PC-3 (cell line): ENCODE measurements at regions not wholly inside any gene's neighbourhood (a gene's known extent, or its start where the extent isn't known, plus 50 kb on each side); places are given as distances from the start of the nearest gene placed in this dataset.
A peak's percentile ranks its signal among the peaks of the same experiment; 100 is the strongest.

ENCODE experiments used
- ATAC-seq: fragments of 200-7000 bp; cut with Tn5 transposase; 2 replicates; pipeline ENCODE4 v1.9.1; 2020; ENCODE audit warnings: mild to moderate bottlenecking, moderate library complexity
- BruUV-seq: library from RNA; stranded (reverse); fragments of 400-500 nt; replicated peaks from 2 replicates; lab custom pipeline; 2021; lab: Mats Ljungman, UMichigan
- CTCF ChIA-PET: fragments of 300-600 bp; sonication (Branson Sonifier 250); formaldehyde crosslinking; loops from one replicate; lab custom pipeline; 2022; ENCODE audit warnings: antibody characterized with exemption; lab: Charles Lee
- POLR2A ChIA-PET: fragments of 300-600 bp; sonication (Branson Sonifier 250); formaldehyde crosslinking; loops from one replicate; lab custom pipeline; 2022; ENCODE audit warnings: antibody characterized with exemption; ENCODE audit not compliant: unreplicated experiment; lab: Charles Lee
- DNase-seq: peaks from one replicate; pipeline ENCODE4 v3.0.0-alpha.2; 2015
- H2AFZ ChIP-seq: fragments of 300-600 bp; sonication (generic); 2 replicates; pipeline ENCODE4 v1.6.0; 2016; ENCODE audit warnings: antibody characterized with exemption, low read length
- H3F3A ChIP-seq: fragments of 300-600 bp; sonication (generic); one replicate; pipeline ENCODE4 v1.6.0; 2017; ENCODE audit warnings: antibody characterized with exemption, low read length, control low read depth, mild to moderate bottlenecking; ENCODE audit not compliant: unreplicated experiment
- H3K27ac ChIP-seq: fragments of 300-600 bp; sonication (generic); 2 replicates; pipeline ENCODE4 v1.5.1; 2016; ENCODE audit warnings: mild to moderate bottlenecking, low read length
- H3K27me3 ChIP-seq: fragments of 300-600 bp; sonication (generic); 2 replicates; pipeline ENCODE4 v1.6.1; 2016; ENCODE audit warnings: low read length, mixed read lengths
- H3K36me3 ChIP-seq: fragments of 300-600 bp; sonication (generic); 2 replicates; pipeline ENCODE4 v1.6.1; 2016; ENCODE audit warnings: low read depth, mixed run types, low read length, mixed read lengths
- H3K4me1 ChIP-seq: fragments of 300-600 bp; sonication (generic); 2 replicates; pipeline ENCODE4 v1.5.1; 2016; ENCODE audit warnings: low read length; ENCODE audit not compliant: insufficient read depth
- H3K4me2 ChIP-seq: fragments of 300-600 bp; sonication (generic); 2 replicates; pipeline ENCODE4 v1.6.0; 2016; ENCODE audit warnings: low read length
- H3K4me3 ChIP-seq: fragments of 300-600 bp; sonication (generic); 2 replicates; pipeline ENCODE4 v1.5.1; 2016; ENCODE audit warnings: mild to moderate bottlenecking, low read length, mixed read lengths
- H3K79me2 ChIP-seq: fragments of 300-600 bp; sonication (generic); 2 replicates; pipeline ENCODE4 v1.6.1; 2017; ENCODE audit warnings: low read length, mixed read lengths
- H3K9ac ChIP-seq: fragments of 300-600 bp; sonication (generic); 2 replicates; pipeline ENCODE4 v1.6.0; 2016; ENCODE audit warnings: mild to moderate bottlenecking, low read length
- H3K9me2 ChIP-seq: fragments of 300-600 bp; sonication (generic); replicated peaks from 2 replicates; pipeline ENCODE4 v1.6.1; 2016; ENCODE audit warnings: mixed run types, low read length, mixed read lengths
- H3K9me3 ChIP-seq: fragments of 300-600 bp; sonication (generic); 2 replicates; pipeline ENCODE4 v1.6.1; 2016; ENCODE audit warnings: low read length, mixed read lengths
- H4K20me1 ChIP-seq: fragments of 300-600 bp; sonication (generic); 2 replicates; pipeline ENCODE4 v1.6.1; 2016; ENCODE audit warnings: low read length, mixed read lengths
- CTCF ChIP-seq: fragments of 300-600 bp; sonication (generic); conservative IDR thresholded peaks from 2 replicates; pipeline ENCODE4 v1.5.1; 2017; ENCODE audit warnings: antibody characterized with exemption, low read depth, mild to moderate bottlenecking, low read length
- EZH2 ChIP-seq: fragments of 300-600 bp; sonication (generic); IDR thresholded peaks from one replicate; pipeline ENCODE4 v1.6.1; 2017; ENCODE audit warnings: antibody characterized with exemption, mild to moderate bottlenecking, low read length; ENCODE audit not compliant: unreplicated experiment
- EZH2phosphoT487 ChIP-seq: fragments of 300-600 bp; sonication (generic); IDR thresholded peaks from 2 replicates; pipeline ENCODE4 v1.6.1; 2018; ENCODE audit warnings: mild to moderate bottlenecking, antibody characterized with exemption, low read length, borderline replicate concordance
- intact Hi-C: fragments of 100-400 bp; cut with micrococcal nuclease; formaldehyde crosslinking; loops from 2 replicates; pipeline ENCODE4 v1.9.0; 2023

DNA sequence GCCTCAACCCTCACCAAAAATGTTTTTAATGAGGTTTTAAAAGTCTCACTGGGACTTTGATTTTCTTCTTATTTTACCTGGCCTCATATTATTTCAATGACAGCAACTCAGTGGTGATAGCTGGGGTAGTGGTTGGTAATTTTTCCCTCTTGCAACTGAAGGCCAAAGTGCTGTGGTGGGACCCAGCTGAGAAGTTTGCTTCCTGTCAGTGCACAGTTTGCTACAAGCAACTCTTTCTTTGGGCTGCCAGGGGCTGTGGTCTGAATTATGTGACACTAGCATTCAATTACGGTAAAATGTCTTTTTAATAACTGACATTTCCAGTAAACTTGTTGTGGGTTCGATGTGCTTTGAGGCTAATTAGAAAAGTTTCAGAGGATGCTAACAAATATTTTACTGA lies 65.3 kb downstream of the IFNG start:
- no peak for TF ChIP-seq CTCF
- H2AFZ ChIP-seq, result no peak overlapping the region
- H3K4me1 ChIP-seq, result no peaks in the 10 kb centered on the region
- no peak overlapping the region for H3K4me2 ChIP-seq
- no peak overlapping the region for H3K27ac ChIP-seq
- no TSS peak for BruUV-seq
- no peaks in the 10 kb centered on the region for H3K79me2 ChIP-seq
- intact Hi-C loops, result no loop called here
- H3K27me3 ChIP-seq, result no peaks in the 10 kb centered on the region; the same call in 1 of the 2 replicates
- no peak overlapping the region for H3K4me3 ChIP-seq
- ChIA-PET CTCF (no interaction called here), POLR2A (interaction anchor here (0.6 kb wide), 1 partner anchor 16 kb away, joined by 3 read pairs; no protein-coding TSS in a partner anchor)
- no peaks in the 10 kb centered on the region for H3K36me3 ChIP-seq
- no peaks in the 10 kb centered on the region for H4K20me1 ChIP-seq
- no peaks in the 10 kb centered on the region for H3F3A ChIP-seq
- no peak overlapping the region for H3K9ac ChIP-seq
- no peaks in the 10 kb centered on the region; the same call in 1 of the 2 replicates for H3K9me2 ChIP-seq
- peaks cover 8% of the 10 kb centered on the region for H3K9me3 ChIP-seq
- DNase-seq (no peak), ATAC-seq (no peak)

DNA sequence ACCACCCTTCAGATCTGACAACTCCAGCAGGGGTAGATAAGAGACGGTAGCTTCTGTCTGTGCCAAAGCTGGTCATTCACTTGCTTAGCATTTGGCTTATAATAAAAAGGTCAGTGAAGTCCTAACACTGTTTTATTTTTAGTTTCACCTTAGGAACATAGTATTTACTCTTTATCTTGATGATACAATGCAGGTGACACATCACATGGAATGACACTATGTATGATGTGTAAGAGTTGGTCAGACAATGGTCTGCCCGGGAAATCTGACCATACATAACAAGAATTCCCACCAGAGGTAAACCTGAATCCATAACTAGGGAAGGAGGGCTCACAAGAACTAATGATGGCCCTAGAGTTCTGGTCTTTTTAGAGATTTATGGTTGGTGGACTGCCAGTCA lies 66.6 kb downstream of the IFNG start:
- TF ChIP-seq CTCF (no peak), EZH2phosphoT487 (no peak), EZH2 (no peak)
- ATAC-seq (no peak), DNase-seq (peak; percentile 7)
- Histone ChIP-seq H3F3A (no peaks in the 10 kb centered on the region), H4K20me1 (no peaks in the 10 kb centered on the region), H2AFZ (no peak overlapping the region), H3K36me3 (no peaks in the 10 kb centered on the region), H3K4me1 (no peaks in the 10 kb centered on the region), H3K9me2 (no peaks in the 10 kb centered on the region; the same call in 1 of the 2 replicates), H3K27me3 (no peaks in the 10 kb centered on the region; the same call in 1 of the 2 replicates), H3K4me3 (no peak overlapping the region), H3K4me2 (no peak overlapping the region), H3K79me2 (no peaks in the 10 kb centered on the region), H3K9me3 (peaks cover 12% of the 10 kb centered on the region), H3K9ac (no peak overlapping the region), H3K27ac (no peak overlapping the region)
- intact Hi-C loops, result no loop called here
- BruUV-seq, result no TSS peak
- ChIA-PET CTCF (no interaction called here), POLR2A (interaction anchor here (0.6 kb wide), 1 partner anchor 114 kb away, joined by 3 read pairs; no protein-coding TSS in a partner anchor)

- CTCF ChIA-PET, result no interaction called here
- POLR2A ChIA-PET, result no interaction called here
- DNase-seq (no peak), ATAC-seq (no peak)
- no TSS peak for BruUV-seq
- no peaks in the 10 kb centered on the region for H4K20me1 ChIP-seq
- H3K9ac ChIP-seq, result no peak overlapping the region
- no peaks in the 10 kb centered on the region for H3K27me3 ChIP-seq
- H3K9me3 ChIP-seq, result peaks cover 12% of the 10 kb centered on the region
- intact Hi-C loops, result no loop called here
- H3K36me3 ChIP-seq, result no peaks in the 10 kb centered on the region
- no peak overlapping the region for H3K4me3 ChIP-seq
- no peak for TF ChIP-seq EZH2
- no peak for TF ChIP-seq EZH2phosphoT487
- no peak for TF ChIP-seq CTCF
- no peaks in the 10 kb centered on the region for H3K9me2 ChIP-seq
- no peaks in the 10 kb centered on the region for H3F3A ChIP-seq
- H3K4me2 ChIP-seq, result no peak overlapping the region
- no peak overlapping the region for H3K27ac ChIP-seq
- no peaks in the 10 kb centered on the region for H3K79me2 ChIP-seq
- no peak overlapping the region for H2AFZ ChIP-seq
- no peaks in the 10 kb centered on the region for H3K4me1 ChIP-seq
Observed at GRCh38 chr12:68089101-68089500, 70.4 kb downstream of the IFNG start.
